ENCODE measurements at regions not wholly inside any gene's neighbourhood (a gene's known extent, or its start where the extent isn't known, plus 50 kb on each side); places are given as distances from the start of the nearest gene placed in this dataset.

- Histone ChIP-seq H3K4me1 (no peaks in the 10 kb centered on the region), H3K36me3 (no peaks in the 10 kb centered on the region), H3K4me3 (no peak overlapping the region), H3K27me3 (no peaks in the 10 kb centered on the region), H3K27ac (no peak overlapping the region), H3K9me3 (no peaks in the 10 kb centered on the region)
- intact Hi-C loops (cut with DNase I) = no loop called here
- WGBS (ENCODE audit: insufficient coverage, low coverage, low lambda C conversion rate, missing lambda C conversion rate) = 55% methylated on average over 7 of the region's 7 CpGs
- no peak for TF ChIP-seq CTCF (IDR thresholded peaks at IDR 0.05)
- TF ChIP-seq POLR2A (IDR thresholded peaks at IDR 0.05) = no peak
- no peak for ATAC-seq
- no peak for DNase-seq
These were observed 757.7 kb upstream of the CHD1 start for GRCh38 chr5:99686538-99686937.

- H3K27me3 ChIP-seq = no peaks in the 10 kb centered on the region
- TF ChIP-seq CTCF (IDR thresholded peaks at IDR 0.05) = no peak
- TF ChIP-seq POLR2A (IDR thresholded peaks at IDR 0.05) = no peak
- ATAC-seq (no peak), DNase-seq (no peak)
- intact Hi-C loops (cut with DNase I) = no loop called here
- no peak overlapping the region for H3K27ac ChIP-seq
- 69% methylated on average over 6 of the region's 6 CpGs for WGBS (ENCODE audit: insufficient coverage, low coverage, low lambda C conversion rate, missing lambda C conversion rate)
- H3K4me1 ChIP-seq = no peaks in the 10 kb centered on the region
- H3K36me3 ChIP-seq = no peaks in the 10 kb centered on the region
- H3K4me3 ChIP-seq = no peak overlapping the region
- H3K9me3 ChIP-seq = no peaks in the 10 kb centered on the region
These were observed 747.2 kb upstream of the CHD1 start for GRCh38 chr5:99675974-99676373.

- no peak overlapping the region for H3K27ac ChIP-seq
- no peaks in the 10 kb centered on the region for H3K27me3 ChIP-seq
- DNase-seq = no peak
- H3K4me1 ChIP-seq = no peaks in the 10 kb centered on the region
- no peak for ATAC-seq
- H3K4me3 ChIP-seq = no peak overlapping the region
- H3K36me3 ChIP-seq = no peaks in the 10 kb centered on the region
- no peak for TF ChIP-seq POLR2A (IDR thresholded peaks at IDR 0.05)
- no peak for TF ChIP-seq CTCF (IDR thresholded peaks at IDR 0.05)
- 39% methylated on average over 1 of the region's 1 CpG for WGBS (ENCODE audit: insufficient coverage, low coverage, low lambda C conversion rate, missing lambda C conversion rate)
- no peaks in the 10 kb centered on the region for H3K9me3 ChIP-seq
- intact Hi-C loops (cut with DNase I) = no loop called here
These were observed 745.3 kb upstream of the CHD1 start for GRCh38 chr5:99674101-99674500.

- Histone ChIP-seq H3K9me3 (no peaks in the 10 kb centered on the region), H3K27me3 (no peaks in the 10 kb centered on the region), H3K4me3 (no peak overlapping the region), H3K4me1 (no peaks in the 10 kb centered on the region), H3K27ac (no peak overlapping the region), H3K36me3 (no peaks in the 10 kb centered on the region)
- ATAC-seq (no peak), DNase-seq (no peak)
- no peak for TF ChIP-seq POLR2A (IDR thresholded peaks at IDR 0.05)
- no peak for TF ChIP-seq CTCF (IDR thresholded peaks at IDR 0.05)
- intact Hi-C loops (cut with DNase I) = no loop called here
These were observed 736.2 kb upstream of the CHD1 start for GRCh38 chr5:99664972-99665371.

GRCh38 chr5:99651298-99651697, 722.5 kb upstream of the CHD1 start:
- no peaks in the 10 kb centered on the region for H3K9me3 ChIP-seq
- intact Hi-C loops (cut with DNase I) = no loop called here
- H3K4me3 ChIP-seq = no peak overlapping the region
- H3K36me3 ChIP-seq = no peaks in the 10 kb centered on the region
- H3K4me1 ChIP-seq = no peaks in the 10 kb centered on the region
- no peak overlapping the region for H3K27ac ChIP-seq
- no peak for TF ChIP-seq CTCF (IDR thresholded peaks at IDR 0.05)
- TF ChIP-seq POLR2A (IDR thresholded peaks at IDR 0.05) = no peak
- no peak for ATAC-seq
- DNase-seq = no peak
- no peaks in the 10 kb centered on the region for H3K27me3 ChIP-seq
